RPMI7951 (cell line): ENCODE measurements at regions not wholly inside any gene's neighbourhood (a gene's known extent, or its start where the extent isn't known, plus 50 kb on each side); places are given as distances from the start of the nearest gene placed in this dataset.
A peak's percentile ranks its signal among the peaks of the same experiment; 100 is the strongest.

Source experiments
- DNase-seq: peaks from one replicate; pipeline ENCODE4 v3.0.0-alpha.2; 2012; ENCODE audit warnings: low read depth

DNA sequence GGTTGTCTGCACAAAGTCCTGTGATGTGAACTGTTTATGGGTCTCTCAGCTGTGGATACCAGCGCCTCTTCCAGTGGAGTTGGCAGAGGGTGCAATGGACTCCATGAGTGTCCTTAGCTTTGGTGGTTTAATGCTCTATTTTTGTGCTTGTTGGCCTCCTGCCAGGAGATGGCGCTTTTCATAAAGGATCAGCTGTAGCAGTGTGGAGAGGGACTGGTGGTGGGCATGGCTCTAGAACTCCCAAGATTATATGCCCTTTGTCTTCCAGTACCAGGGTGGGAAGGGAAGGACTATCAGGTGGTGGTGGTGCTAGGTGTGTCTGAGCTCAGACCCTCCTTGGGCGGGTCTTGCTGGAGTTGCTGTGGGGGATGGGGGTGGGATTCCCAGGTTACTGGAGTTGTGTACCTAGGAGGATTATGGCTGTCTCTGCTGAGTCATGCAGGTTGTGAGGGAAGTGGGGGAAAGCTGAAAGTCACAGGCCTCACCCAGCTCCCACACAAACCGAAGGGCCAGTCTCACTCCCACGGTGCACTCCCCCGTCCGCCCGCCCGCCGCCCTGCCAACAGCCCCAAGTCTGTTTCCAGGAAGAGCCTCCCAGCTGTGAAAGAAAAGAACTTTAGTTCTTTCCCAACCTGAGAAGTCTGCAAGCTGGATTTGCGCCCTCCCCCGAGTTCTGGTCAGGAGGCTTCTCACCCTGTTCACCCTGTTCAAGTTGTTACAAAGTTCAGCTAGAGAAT lies 108.1 kb downstream of the MARCO start:
- peak; percentile 14 for DNase-seq
